NCI-H2227 (cell line): ENCODE measurements at regions not wholly inside any gene's neighbourhood (a gene's known extent, or its start where the extent isn't known, plus 50 kb on each side); places are given as distances from the start of the nearest gene placed in this dataset.

Source experiments
- DNase-seq: peaks from one replicate; lab custom pipeline; 2025; ENCODE audit not compliant: unreplicated experiment; lab: John Stamatoyannopoulos, UW

DNA sequence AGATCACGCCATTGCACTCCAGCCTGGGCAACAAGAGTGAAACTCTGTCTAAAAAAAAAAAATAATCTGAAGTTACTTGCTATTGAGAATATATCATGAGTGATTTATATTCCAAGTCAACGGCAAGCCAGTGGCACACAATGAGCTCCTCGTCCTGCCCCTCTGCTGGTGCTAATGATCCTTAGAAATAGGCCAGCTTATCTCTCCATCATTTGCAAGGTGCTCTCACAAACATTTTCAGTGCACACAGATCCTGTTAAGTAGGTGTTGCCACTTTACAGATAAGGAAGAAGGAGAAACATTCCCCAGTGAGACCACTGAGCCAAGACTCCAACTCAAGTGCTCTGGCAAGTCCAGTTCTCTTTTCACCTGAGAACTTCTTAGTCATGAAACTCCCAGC is 91.3 kb upstream of the GPR45 start:
- DNase-seq: no peak

- DNase-seq: no peak
Observed at GRCh38 chr2:105154119-105154818, 87.3 kb upstream of the GPR45 start.

GRCh38 chr2:105156166-105156565 is 85.4 kb upstream of the GPR45 start:
- no peak for DNase-seq

DNA sequence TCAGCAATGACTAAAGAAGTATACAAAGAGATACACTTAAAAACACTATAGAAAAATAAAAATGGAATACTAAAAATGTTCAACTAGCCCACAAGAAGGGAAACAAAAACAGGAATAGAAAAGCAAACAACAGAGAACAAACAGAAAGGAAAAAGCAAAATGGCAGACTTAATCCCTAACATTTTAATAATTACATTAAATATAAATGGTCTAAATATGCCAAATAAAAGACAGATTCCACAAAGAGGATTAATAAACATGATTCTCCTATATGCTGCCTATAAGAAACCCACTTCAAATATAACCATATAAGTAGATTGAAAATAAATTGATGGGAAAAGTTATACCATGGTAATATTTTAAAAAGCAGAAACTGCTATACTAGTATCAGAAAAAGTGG is 83.5 kb upstream of the GPR45 start:
- DNase-seq: no peak

GRCh38 chr2:105166688-105167087 is 74.9 kb upstream of the GPR45 start:
- no peak for DNase-seq

DNA sequence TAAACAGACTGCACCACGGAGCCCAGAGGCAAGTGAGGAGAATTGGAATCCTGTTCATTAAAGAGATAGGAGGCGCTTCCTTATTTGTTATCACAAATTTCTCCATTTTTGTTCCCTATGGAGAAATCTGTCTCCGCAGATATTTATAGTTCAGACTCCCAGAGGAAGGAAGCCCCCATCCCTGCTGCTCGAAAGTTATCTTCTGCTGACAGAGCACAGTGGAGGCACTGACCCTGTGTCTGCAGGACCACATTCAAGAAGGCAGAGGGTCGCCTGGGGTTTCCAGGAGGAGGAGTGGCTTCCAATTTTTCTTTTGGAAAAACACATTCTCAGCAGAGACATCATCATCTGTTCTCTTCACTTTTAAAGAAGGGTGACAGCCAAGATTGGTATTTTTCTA is 73.0 kb upstream of the GPR45 start:
- DNase-seq: no peak

- no peak for DNase-seq
Observed at GRCh38 chr2:105175231-105175630, 66.3 kb upstream of the GPR45 start.

GRCh38 chr2:105176429-105176828 is 65.1 kb upstream of the GPR45 start:
- DNase-seq: no peak

DNA sequence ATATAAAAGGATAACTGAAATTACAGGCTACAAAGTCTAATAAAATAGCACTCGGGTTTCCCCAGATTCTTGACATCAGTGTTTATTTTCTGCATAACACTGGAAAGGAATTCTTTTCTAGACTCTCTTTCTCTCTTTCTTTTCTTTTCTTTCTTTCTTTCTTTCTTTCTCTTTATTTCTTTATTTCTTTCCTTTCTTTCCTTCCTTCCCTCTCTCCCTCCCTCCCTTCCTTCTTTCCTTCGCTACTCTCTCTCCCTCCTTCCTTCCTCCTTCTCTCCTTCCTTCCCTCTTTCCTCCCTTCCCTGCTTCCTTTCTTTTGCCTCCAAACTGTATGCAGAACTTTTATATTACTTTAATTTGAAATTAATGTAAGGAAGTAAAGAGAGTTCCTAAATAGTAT is 64.5 kb upstream of the GPR45 start:
- no peak for DNase-seq

DNA sequence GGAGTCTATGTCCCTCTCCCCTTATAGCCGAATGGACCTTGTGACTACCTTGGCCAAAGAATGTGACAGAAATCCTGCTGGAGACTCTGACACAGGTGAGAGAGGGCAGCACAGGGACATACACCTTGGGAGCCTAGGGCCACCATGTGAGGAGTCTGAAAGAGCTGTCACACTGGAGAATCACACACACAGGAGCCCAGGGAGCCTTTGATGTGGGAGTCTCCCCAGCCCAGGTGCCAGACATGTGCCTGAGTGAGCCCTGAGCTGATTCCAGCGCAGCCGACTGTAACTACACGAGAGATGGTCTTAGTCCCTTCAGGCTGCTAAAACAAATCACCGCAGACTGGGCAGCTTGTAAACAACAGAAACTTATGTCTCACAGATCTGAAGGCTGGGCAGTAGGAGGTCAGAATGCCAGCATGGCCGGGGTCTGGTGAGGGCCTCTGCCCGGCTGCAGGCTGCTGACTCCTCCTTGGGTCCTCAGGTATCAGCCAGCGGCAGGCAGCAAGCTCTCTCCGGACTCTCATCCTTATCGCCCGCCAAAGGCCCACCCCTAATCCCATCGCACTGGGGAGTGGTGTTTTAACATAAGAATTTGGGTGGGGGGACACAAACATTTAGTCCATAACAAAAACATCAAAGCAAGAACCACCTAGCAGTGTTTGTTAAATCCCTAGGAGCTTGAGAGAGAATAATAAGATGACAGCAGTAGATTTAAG is 63.8 kb upstream of the GPR45 start:
- no peak for DNase-seq

DNA sequence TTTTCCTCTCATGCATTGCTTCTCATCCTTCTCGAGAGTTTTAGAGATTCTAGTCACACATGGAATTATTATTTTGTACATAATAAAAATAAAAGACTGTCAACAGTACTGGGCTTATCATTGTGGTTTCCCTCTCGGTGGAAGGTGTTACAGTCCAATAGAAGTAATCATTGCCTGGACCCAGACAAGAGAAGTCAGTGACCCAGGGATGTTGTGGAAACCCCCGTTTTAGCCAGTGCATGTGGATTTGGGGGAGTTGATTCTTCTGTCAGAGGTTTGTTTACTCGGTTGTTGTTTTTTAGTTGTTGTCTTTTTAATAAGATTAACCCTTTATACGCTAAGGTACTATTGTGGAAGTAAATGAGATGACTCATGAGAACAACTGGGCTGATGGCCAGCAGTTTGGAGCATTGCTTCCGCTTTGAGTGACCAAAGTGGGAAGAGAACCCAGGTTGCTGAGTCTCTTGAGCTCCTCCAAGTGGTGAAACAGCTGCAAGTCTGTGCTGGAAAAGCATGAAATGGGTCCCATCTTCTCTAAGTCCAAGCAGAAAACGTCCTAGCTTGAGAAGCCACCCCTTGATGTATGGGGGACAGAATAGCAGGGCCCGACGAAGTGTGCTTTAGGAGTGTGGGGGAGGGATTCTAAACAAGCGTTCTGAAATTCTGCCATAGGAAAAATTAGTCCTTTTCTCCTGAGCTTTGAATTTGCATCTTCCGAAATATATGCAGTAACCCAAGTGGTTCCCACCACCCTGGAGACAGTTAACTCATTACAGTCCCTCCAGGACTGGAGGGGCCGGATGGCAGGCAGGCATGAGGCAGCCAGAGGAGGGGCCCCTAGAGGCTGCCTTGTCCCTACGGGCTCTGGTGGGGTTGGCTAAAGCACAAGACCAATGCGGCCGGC is 61.8 kb upstream of the GPR45 start:
- peak; percentile 23 for DNase-seq

GRCh38 chr2:105180491-105180972 is 61.0 kb upstream of the GPR45 start:
- DNase-seq: no peak

GRCh38 chr2:105181282-105181681 is 60.3 kb upstream of the GPR45 start:
- DNase-seq: no peak

GRCh38 chr2:105183555-105184323 is 57.8 kb upstream of the GPR45 start:
- DNase-seq: no peak

- no peak for DNase-seq
Observed at GRCh38 chr2:105184420-105184819, 57.1 kb upstream of the GPR45 start.

- no peak for DNase-seq
Observed at GRCh38 chr2:105186967-105187498, 54.5 kb upstream of the GPR45 start.

GRCh38 chr2:105187531-105187930 is 54.0 kb upstream of the GPR45 start:
- DNase-seq: no peak

- no peak for DNase-seq
Observed at GRCh38 chr2:105188343-105188742, 53.2 kb upstream of the GPR45 start.
